NCI-H1092 treated with DMSO at 0.1 percent for 48 hours (cell line): ENCODE measurements at regions not wholly inside any gene's neighbourhood (a gene's known extent, or its start where the extent isn't known, plus 50 kb on each side); places are given as distances from the start of the nearest gene placed in this dataset.
"Not testable (repeated sequence)": the region's sequence is repeated elsewhere in the genome, so short reads cannot be mapped to it uniquely, and the experiment has no call there.

Source experiments
- DNase-seq: peaks from one replicate; lab custom pipeline; 2025; lab: John Stamatoyannopoulos, UW

DNA sequence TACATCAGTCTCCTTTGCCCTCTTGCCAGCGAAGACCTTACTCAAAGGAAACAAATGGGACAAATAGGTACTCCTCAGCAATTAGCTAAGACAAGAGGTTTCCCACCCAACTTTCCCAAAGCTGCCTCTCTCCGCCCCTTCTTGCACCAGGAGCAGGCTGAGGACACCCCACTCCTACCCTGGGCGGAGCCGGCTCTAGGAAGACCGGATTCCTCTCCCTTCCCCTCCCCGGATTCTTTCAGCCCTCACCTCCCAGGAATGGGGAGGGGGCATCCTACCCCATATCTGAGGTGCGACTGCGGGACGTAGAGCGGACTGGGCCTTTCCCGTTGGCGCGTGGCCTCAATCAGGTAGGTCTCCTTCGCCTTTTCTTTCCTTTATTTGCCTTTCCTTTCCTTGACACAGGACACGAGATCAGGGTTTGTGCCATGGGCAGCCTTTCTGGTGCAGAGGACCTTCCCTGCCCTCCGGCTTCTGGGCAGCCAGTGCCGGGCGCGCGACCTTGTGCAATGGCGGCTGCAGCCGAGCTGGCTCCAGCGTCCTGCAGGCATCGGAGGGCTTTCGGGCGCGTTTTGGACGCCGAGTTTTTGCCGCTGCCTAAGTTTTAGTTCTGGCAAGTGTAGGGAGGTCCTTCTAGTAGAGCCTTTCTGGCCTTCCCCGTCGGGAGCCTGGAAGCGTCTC lies 279.9 kb downstream of the PLS3 start:
- not testable (repeated sequence) for DNase-seq

DNA sequence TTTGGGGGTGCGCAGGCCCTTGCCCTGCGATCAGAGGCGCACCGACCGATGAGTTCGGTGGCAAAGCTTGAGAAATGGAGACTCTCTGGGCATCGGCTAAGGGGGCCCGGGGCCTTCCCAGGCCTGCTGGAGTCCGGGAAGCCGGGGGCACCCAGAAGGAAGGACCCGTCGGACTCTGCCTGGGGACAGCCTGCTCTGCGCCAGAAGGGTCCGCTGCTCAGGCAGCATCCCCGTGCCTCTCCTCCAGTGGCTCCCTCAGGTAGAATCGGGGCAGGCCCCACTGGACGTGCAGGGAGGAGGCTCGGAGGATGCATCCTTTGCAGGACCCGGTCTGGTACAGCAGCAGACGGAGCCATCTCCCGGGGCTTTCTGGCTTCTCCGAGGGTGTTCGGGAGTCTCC lies 290.0 kb downstream of the PLS3 start:
- DNase-seq: not testable (repeated sequence)

DNA sequence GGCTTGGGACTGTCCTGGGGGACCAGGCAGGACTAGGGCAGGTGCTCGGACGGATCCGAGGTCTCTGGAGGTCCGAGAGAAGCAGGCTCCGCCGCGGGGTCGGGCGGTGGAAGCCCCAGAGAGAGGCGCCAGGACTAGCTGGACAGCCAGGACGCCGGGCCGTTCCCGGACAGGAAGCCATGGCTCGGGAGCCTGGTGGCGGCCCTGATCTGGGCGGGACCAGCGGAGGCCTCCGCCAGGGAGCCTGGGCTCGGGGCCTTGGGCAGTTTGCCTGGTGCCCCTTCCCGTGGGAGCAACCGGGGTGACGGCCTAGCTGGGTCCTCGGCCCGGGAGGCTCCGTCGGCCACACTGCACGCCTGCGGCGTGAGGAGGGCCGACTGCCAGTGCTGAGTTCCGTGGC lies 292.3 kb downstream of the PLS3 start:
- not testable (repeated sequence) for DNase-seq

DNA sequence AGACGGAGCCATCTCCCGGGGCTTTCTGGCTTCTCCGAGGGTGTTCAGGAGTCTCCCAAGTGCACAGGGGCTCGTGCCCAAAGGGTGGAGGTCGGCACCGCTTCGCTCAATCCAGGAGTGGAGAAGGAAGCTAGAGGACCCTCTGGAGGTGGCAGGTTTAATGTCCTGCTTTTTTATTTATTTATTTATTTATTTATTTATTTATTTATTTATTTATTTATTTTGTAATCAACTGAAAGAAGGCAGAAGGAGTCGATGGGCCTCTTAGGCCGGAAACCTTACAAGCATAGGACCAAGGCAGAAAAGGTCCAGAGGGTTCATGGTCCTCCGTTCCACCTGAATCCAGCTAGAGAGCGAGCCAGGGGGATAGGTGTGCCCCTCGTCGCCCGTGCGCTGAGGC lies 289.4 kb upstream of the AGTR2 start:
- not testable (repeated sequence) for DNase-seq

DNA sequence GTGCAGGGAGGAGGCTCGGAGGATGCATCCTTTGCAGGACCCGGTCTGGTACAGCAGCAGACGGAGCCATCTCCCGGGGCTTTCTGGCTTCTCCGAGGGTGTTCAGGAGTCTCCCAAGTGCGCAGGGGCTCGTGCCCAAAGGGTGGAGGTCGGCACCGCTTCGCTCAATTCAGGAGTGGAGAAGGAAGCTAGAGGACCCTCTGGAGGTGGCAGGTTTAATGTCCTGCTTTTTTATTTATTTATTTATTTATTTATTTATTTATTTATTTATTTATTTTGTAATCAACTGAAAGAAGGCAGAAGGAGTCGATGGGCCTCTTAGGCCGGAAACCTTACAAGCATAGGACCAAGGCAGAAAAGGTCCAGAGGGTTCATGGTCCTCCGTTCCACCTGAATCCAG lies 286.4 kb upstream of the AGTR2 start:
- not testable (repeated sequence) for DNase-seq

DNA sequence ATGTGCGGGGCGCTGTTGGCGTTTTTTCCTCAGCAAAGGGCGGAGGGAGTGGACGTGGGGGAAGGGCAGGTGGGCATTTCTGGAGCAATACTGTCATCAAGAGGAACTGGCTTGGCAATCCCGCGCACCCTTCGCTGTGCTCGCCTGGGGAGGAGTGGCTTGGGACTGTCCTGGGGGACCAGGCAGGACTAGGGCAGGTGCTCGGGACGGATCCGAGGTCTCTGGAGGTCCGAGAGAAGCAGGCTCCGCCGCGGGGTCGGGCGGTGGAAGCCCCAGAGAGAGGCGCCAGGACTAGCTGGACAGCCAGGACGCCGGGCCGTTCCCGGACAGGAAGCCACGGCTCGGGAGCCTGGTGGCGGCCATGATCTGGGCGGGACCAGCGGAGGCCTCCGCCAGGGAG lies 282.5 kb upstream of the AGTR2 start:
- DNase-seq: not testable (repeated sequence)

DNA sequence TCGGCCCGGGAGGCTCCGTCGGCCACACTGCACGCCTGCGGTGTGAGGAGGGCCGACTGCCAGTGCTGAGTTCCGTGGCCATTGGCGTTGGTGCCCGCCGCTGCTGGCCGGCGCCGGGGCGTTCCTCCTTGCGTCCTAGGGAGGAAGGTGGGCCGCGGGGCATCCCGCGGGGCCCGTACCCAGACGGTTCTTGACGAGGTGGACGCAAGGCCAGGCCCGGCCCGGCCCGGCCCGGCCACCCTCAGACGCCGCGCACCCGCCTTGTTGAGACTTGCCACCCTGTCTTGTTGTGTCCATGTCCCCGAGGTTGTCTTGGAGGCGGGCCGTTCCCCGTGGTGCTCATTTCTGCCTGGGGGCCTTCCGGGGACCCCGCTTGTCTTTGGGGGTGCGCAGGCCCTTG lies 282.0 kb upstream of the AGTR2 start:
- not testable (repeated sequence) for DNase-seq

DNA sequence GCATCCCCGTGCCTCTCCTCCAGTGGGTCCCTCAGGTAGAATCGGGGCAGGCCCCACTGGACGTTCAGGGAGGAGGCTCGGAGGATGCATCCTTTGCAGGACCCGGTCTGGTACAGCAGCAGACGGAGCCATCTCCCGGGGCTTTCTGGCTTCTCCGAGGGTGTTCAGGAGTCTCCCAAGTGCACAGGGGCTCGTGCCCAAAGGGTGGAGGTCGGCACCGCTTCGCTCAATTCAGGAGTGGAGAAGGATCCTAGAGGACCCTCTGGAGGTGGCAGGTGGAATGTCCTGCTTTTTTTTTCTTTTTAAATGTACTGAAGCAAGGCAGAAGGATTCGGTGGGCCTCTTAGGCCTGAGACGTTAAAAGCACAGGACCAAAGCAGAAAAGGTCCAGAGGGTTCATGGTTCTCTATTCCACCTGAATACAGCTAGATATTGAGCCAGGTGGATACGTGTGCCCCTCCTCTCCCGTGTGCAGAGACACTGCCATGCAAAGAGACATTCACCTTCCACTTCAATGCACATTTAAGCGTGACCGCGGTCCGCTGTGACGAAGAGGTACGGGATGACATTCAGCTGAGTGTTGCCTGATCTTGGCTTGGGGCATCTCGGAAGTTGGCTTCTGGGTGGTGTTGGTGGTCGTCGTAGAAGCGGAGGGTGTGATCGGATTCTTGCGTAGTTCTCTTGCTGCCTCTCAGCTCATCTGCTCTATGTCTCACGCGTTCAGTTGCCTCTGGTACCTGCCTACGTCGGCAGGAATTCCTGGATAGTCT lies 281.2 kb upstream of the AGTR2 start:
- DNase-seq: no peak

DNA sequence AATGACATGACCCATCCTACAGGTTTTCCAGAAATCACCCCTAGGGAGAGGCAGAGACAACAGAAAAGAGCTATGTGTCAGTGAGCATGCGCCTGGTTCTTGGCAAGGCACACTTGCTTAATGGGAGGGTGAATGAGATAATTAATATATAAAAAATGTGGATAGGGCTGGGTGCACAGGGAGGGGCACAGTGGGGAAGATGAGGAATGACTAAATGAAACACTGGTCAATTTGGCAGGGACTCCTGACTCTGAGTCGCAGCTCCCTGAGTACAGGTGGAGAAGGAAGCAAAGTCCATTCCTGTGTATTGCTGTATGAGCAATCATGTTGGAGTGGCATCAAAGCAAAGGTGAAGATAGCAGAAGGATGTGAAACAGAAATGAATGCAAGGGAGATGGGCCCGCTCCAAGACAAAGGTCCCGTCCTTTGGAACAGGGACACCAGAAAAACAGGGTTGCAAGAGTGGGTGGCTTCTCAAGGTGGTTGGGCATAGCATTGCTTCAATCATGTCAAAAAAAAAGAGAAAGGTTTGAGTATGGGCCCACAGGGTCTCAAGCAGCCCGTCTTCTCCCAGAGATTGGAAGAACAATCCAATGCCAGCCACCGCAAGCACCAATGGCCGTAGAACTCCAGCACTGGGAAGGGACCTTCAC lies 278.4 kb upstream of the AGTR2 start:
- no peak for DNase-seq

DNA sequence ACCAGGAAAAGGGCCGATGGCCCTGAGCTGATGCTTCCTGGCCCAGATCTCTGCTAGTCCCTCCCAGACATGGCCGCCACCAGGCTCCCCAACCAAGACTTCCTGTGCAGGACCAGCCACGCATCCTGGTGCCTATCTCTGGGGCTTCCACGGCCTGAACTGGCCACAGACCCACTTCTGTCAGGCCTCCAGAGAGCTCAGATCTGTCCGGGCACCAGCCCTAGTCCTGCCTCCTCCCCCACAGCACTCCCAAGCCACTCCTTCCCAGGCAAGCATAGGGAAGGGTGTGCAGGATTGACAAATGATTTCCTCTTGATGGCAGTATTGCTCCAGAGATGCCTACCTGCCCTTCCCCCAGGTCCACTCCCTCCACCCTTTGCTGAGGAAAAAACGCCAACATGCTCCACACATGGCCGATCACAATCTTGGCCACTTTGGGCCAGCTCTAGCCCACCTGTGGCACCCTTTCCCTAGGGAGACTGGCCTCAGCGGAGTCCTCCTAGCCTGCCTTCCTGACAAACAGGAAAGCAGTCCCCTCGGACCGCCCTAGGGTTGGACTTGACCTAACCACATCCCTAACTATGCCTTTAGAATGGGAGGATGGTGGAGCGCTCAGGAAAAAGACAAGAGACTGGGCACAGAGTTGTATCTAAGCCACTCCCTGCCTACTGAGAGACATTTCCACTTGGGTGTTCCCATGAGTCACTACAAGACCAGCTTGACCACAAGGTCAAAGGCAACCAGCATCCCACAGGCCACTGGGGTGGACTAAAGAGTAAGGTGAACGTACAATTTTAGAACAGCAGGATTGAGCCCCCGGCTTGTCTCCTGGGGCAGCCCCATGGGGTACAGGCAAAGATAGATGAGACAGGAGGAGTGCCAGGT lies 277.5 kb upstream of the AGTR2 start:
- peak; percentile 84 for DNase-seq

DNA sequence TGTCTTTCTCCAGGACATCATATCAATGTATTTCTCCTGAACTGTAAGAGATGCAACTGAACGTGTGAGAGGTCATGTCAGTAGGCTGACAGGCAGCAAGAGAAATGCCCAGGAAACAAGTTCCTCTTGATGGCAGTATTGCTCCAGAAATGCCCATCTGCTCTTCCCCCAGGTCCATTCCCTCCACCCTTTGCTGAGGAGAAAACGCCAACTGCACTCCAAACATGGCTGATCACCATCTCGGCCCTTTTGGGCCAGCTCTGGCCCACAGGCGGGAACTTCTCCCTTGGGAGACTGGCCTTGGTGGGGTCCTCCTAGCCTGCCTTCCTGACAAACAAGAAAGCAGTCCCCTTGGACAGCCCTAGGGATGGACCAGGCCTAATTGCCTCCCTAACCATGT lies 276.5 kb upstream of the AGTR2 start:
- peak; percentile 69 for DNase-seq

DNA sequence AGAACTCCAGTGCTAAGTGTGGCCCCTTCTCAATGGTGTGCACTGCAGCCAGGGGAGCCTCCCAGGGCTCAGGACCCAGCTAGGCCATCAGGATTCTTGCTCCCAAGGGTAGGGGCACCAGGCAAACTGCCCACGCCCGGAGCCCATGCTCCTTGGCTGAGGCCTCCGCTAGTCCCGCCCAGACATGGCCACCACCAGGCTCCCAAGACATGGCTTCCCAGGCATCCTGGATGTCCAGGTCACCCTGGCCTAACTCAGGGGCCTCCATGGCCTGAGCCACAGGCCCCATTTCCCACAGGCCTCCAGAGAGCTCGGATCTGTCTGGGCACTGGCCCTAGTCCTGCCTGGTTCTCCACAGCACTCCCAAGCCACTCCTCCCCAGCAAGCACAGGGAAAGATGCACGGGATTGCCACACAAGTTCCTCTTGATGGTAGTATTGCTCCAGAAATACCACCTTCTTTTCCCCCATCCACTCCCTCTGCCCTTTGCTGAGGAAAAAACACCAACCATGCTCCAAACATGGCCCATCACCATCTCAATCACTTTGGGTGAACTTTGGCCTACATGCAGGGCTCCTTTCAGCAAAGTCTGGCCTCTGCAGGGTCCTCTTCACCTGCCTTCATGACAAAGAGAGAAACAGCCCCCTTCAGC lies 274.7 kb upstream of the AGTR2 start:
- DNase-seq: no peak

DNA sequence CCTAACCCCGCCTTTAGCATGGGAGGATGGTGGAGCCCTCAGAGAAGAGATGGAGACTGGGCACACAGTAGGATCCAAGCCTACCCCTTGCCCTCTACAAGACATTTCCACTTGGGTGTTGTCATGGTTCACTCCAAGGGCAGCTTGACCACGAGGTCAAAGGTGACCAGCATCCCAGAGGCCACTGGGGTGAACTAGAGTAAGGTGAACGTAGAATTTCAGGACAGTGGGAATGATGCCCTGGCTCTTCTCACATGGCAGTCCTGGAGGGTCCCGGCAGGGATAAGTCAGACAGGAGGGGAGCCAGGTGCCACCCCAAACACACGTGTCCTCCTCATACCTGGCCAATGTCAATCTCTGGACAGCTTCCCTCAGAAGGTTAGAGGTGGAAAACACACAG lies 274.2 kb upstream of the AGTR2 start:
- DNase-seq: no peak

DNA sequence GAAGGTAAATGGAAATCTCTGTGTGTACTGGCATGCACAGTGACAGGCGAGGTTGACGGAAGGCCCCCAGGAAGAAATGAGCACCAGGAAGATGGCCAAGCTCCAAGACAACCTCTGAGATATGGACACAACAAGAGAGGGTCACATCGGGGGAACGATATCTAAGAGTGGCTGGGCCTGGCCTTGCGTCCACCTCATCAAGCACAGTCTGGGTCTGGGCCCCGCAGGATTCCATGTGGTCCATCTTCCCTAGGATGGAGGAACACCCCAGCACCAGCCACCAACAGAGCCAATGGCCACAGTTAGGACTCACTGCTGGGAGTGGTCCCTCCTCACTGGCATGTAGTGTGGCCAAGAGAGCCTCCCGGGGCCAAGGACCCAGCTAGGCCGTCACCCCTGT lies 272.6 kb upstream of the AGTR2 start:
- DNase-seq: no peak

DNA sequence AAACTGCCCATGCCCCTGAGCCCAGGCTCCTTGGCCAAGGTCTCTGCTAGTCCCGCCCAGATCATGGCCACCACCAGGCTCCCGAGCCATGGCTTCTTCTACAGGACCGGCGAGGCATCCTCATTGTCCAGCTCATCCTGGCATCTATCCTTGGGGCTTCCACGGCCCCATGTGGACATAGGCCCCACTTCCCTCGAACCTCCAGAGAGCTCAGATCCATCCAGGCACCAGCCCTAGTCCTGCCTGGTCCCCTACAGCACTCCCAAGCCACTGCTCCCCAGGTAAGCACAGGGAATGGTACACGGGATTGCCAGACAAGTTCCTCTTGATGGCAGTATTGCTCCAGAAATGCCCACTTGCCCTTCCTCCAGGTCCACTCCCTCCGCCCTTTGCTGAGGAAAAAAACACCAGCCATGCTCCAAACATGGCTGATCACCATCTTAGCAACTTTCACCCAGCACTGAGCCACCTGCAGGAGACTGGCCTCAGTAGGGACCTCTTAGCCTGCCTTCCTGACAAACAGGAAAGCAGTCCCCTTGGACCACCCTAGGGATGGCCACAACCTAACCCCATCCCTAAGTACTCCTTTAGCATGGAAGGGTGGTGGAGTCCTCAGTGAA lies 272.1 kb upstream of the AGTR2 start:
- peak; percentile 59 for DNase-seq

DNA sequence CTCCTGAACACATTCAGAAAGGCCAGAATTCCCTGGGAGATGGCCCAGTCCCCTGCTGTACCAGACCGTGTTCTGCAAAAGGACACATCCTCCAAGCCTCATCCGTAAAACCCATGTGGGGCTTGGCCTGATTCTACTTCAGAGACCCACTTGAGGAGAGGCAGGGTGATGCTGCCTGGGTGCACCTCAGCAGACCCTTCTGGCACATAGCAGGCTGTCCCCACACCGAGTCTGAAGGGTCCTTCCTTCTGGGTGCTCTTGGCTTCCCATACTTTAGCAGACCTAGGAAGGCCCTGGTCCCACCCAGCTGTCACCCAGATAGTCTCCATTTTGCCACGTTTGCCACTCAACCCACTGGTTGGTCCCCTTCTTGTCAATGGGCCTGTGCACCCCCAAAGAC lies 270.1 kb upstream of the AGTR2 start:
- DNase-seq: no peak

DNA sequence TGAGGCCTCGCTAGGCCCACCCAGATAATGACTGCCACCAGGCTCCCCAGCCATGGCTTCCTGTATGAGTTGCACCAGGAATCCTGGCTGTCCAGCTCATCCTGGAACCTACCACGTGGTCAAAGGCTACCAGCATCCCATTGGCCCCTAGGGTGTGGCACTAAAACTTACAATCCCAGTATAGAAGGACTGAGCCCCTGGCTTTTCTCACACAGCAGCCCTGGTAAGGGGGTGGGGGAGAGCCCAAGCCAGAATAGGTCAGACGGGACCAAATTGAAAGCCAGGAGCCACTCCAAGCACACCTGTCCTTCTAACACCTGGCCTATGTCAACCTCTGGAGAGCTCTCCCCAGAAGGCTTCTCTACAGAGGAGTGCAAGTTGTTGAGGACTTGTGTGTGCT lies 269.3 kb upstream of the AGTR2 start:
- DNase-seq: no peak

DNA sequence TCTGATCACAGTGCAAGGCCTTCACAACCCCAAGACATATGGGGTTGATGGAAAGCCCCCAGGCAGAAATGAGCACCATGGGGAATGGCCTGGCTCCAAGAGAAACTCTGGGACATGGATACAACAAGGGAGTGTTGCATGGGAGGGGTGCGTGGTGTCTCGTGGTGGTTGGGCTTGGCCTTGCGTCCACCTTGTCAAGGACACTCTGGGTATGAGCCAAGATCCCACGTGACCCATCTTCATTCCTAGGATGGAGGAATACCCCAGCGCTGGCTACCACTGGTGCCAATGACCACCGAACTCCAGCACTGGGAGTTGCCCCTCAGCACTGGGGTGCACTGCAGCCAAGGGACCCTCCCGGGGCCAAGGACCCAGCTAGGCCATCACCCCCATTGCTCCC lies 267.5 kb upstream of the AGTR2 start:
- no peak for DNase-seq

DNA sequence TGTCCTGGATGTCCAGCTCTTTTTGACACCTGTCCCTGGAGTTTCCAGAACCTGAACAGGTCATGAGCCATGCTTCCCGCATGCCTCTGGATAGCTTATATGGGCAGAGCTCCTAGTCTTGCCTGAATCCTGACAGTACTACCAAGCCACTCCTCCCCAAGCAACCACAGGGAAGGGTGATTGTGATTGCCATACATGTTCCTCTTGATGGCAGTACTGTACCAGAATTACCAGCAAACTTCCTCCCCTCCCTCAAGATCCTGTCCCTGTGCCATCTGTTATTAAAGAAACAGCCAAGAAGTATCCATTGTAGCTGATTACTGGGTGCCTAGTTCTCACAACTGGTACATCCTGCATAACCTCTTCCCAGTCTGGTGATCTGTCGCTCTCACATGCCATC lies 264.3 kb upstream of the AGTR2 start:
- no peak for DNase-seq

DNA sequence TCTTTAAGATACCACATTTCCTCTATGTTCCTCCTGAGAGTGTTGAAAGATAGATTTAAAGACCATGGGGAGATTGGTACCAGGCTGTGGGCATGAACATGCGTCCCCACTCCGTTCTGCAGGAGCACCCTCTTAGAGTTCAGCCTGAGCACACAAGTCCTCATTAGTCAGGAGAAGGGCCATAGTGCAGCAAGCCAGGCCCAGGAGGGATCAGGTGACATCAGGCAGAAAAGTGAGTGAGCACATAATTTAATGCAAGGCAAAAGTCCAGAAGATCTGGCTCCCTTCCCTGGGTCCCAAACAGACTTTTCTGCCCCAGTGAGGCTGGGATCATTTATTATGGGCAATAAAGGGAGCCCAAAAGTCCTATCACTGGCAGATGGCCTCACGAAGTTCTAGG lies 263.7 kb upstream of the AGTR2 start:
- no peak for DNase-seq

DNA sequence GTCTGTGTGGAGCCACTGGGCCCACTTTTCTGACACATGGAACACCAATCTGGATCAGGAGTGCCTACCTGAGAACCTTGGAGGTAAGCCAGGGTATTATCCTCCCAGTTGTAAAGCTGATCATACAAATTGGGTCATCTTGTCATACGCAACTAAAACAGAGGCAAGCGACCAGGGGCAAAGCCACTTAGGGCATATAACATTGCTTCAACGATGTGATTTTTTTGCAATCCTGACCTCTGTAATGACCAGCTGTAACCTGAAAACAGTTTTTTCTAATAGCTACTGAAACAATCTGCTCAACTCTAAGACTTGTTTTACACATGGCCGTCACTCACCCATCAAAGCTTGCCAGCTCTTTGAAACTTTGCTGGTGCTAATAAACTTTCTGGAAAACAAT lies 261.5 kb upstream of the AGTR2 start:
- no peak for DNase-seq
